IMR-90 (cell line): ENCODE measurements at regions not wholly inside any gene's neighbourhood (a gene's known extent, or its start where the extent isn't known, plus 50 kb on each side); places are given as distances from the start of the nearest gene placed in this dataset.

Experiments used
- ATAC-seq: fragments of 200-7000 bp; cut with Tn5 transposase; 2 replicates; pipeline ENCODE4 v1.9.1; 2020; ENCODE audit warnings: low read depth, mild to moderate bottlenecking, moderate library complexity
- BruUV-seq: library from RNA; stranded (reverse); fragments of 400-500 nt; replicated peaks from 2 replicates; lab custom pipeline; 2021; lab: Mats Ljungman, UMichigan
- CTCF ChIA-PET: fragments of 300-600 bp; formaldehyde crosslinking; extraction: SDS; loops from one replicate; lab custom pipeline; 2021; ENCODE audit warnings: antibody characterized with exemption; lab: Yijun Ruan, JAX
- POLR2A ChIA-PET: fragments of 300-600 bp; sonication (Branson Sonifier 250); formaldehyde crosslinking; loops from one replicate; lab custom pipeline; 2022; ENCODE audit warnings: antibody characterized with exemption; ENCODE audit not compliant: unreplicated experiment; lab: Charles Lee
- DNase-seq: peaks from one replicate; pipeline ENCODE4 v3.0.0; 2013
- H2AFZ ChIP-seq: replicated peaks from 2 replicates; pipeline ENCODE3; 2013; ENCODE audit warnings: low read length, mild to moderate bottlenecking; ENCODE audit not compliant: poor library complexity
- H2AK5ac ChIP-seq: 2 replicates; pipeline ENCODE4 v1.6.1; 2013; ENCODE audit warnings: low read depth, low read length, inconsistent platforms
- H2AK9ac ChIP-seq: replicated peaks from 2 replicates; pipeline ENCODE3; 2013; ENCODE audit warnings: mild to moderate bottlenecking, low read depth, low read length, moderate library complexity; ENCODE audit not compliant: poor library complexity
- H2BK120ac ChIP-seq: 2 replicates; pipeline ENCODE4 v1.6.1; 2013; ENCODE audit warnings: low read depth, low read length, inconsistent platforms
- H2BK15ac ChIP-seq: 3 replicates; pipeline ENCODE4 v1.6.1; 2013; ENCODE audit warnings: low read depth, low read length, inconsistent platforms
- H2BK20ac ChIP-seq: 2 replicates; pipeline ENCODE4 v1.6.1; 2013; ENCODE audit warnings: low read depth, mild to moderate bottlenecking, inconsistent platforms, low read length, moderate library complexity
- H2BK5ac ChIP-seq: 2 replicates; pipeline ENCODE4 v1.6.1; 2013; ENCODE audit warnings: mild to moderate bottlenecking, low read depth, low read length, inconsistent platforms; ENCODE audit not compliant: poor library complexity, severe bottlenecking
- H3K14ac ChIP-seq: replicated peaks from 2 replicates; pipeline ENCODE4 v1.6.1; 2013; ENCODE audit warnings: low read depth, low read length, inconsistent platforms
- H3K18ac ChIP-seq: 2 replicates; pipeline ENCODE4 v1.6.1; 2013; ENCODE audit warnings: low read depth, low read length, control low read depth
- H3K23ac ChIP-seq: 2 replicates; pipeline ENCODE4 v1.6.1; 2013; ENCODE audit warnings: low read depth, low read length, inconsistent platforms
- H3K27ac ChIP-seq: 2 replicates; pipeline ENCODE4 v1.5.1; 2013; ENCODE audit warnings: mild to moderate bottlenecking, control low read depth, low read length; ENCODE audit not compliant: insufficient read depth
- H3K27me3 ChIP-seq: 2 replicates; pipeline ENCODE4 v1.6.1; 2013; ENCODE audit warnings: low read length; ENCODE audit not compliant: control insufficient read depth, insufficient read depth
- H3K36me3 ChIP-seq: 2 replicates; pipeline ENCODE4 v1.6.1; 2013; ENCODE audit warnings: low read length, mixed read lengths; ENCODE audit not compliant: control insufficient read depth, insufficient read depth
- H3K4ac ChIP-seq: 2 replicates; pipeline ENCODE4 v1.6.1; 2013; ENCODE audit warnings: low read depth, low read length, inconsistent platforms
- H3K4me1 ChIP-seq: 2 replicates; pipeline ENCODE4 v1.6.1; 2013; ENCODE audit warnings: low read length, mixed read lengths; ENCODE audit not compliant: control insufficient read depth, insufficient read depth
- H3K4me2 ChIP-seq: 2 replicates; pipeline ENCODE4 v1.6.1; 2013; ENCODE audit warnings: low read depth, mild to moderate bottlenecking, control low read depth, low read length, moderate library complexity
- H3K4me3 ChIP-seq: 2 replicates; pipeline ENCODE4 v1.5.1; 2013; ENCODE audit warnings: low read depth, mild to moderate bottlenecking, control low read depth, low read length, moderate library complexity; ENCODE audit not compliant: insufficient read depth
- H3K56ac ChIP-seq: 2 replicates; pipeline ENCODE4 v1.6.1; 2013; ENCODE audit warnings: low read length, inconsistent platforms; ENCODE audit not compliant: insufficient read depth; ENCODE audit errors: extremely low read depth
- H3K79me1 ChIP-seq, 2 experiments: 2 replicates each; pipeline ENCODE4 v1.6.1; 2013; ENCODE audit warnings: low read length in 2 of 2, inconsistent platforms in 1 of 2, low read depth in 1 of 2
- H3K9ac ChIP-seq: 2 replicates; pipeline ENCODE4 v1.6.1; 2013; ENCODE audit warnings: low read depth, low read length, control low read depth
- H3K9me1 ChIP-seq: 2 replicates; pipeline ENCODE4 v1.6.1; 2013; ENCODE audit warnings: low read length, inconsistent platforms; ENCODE audit not compliant: insufficient read depth
- H3K9me3 ChIP-seq: 2 replicates; pipeline ENCODE4 v1.6.1; 2013; ENCODE audit warnings: low read length; ENCODE audit not compliant: control insufficient read depth, insufficient read depth
- H4K20me1 ChIP-seq: 2 replicates; pipeline ENCODE4 v1.6.1; 2013; ENCODE audit warnings: low read length, inconsistent platforms; ENCODE audit not compliant: insufficient read depth
- H4K5ac ChIP-seq: 2 replicates; pipeline ENCODE4 v1.6.1; 2013; ENCODE audit warnings: mild to moderate bottlenecking, low read depth, low read length, control low read depth
- H4K8ac ChIP-seq, 2 experiments: 2 replicates each; pipeline ENCODE4 v1.6.1; 2013; ENCODE audit warnings: low read depth in 2 of 2, low read length in 2 of 2, control low read depth in 1 of 2, inconsistent platforms in 1 of 2
- H4K91ac ChIP-seq: 2 replicates; pipeline ENCODE4 v1.6.1; 2013; ENCODE audit warnings: low read depth, low read length, inconsistent platforms; ENCODE audit not compliant: insufficient read depth
- BHLHE40 ChIP-seq: fragments of 150-350 bp; IDR thresholded peaks from 2 replicates; pipeline ENCODE4 v1.6.1; 2016; ENCODE audit warnings: mild to moderate bottlenecking, low read depth, low read length
- CTCF ChIP-seq: conservative IDR thresholded peaks from 2 replicates; pipeline ENCODE4 v1.5.1; 2012; ENCODE audit warnings: mild to moderate bottlenecking, low read depth, low read length, improper control_type of control experiment
- ELK1 ChIP-seq: fragments of 150-350 bp; IDR thresholded peaks from 2 replicates; pipeline ENCODE4 v1.6.1; 2016; ENCODE audit warnings: low read depth, mild to moderate bottlenecking, low read length, moderate library complexity, borderline replicate concordance
- MAFK ChIP-seq: IDR thresholded peaks from 2 replicates; pipeline ENCODE4 v1.6.1; 2012; ENCODE audit warnings: low read depth, low read length, improper control_type of control experiment
- MAZ ChIP-seq: IDR thresholded peaks from 2 replicates; pipeline ENCODE4 v1.6.1; 2012; ENCODE audit warnings: low read depth, mild to moderate bottlenecking, low read length, improper control_type of control experiment, moderate library complexity, borderline replicate concordance
- RCOR1 ChIP-seq: IDR thresholded peaks from 2 replicates; pipeline ENCODE4 v1.6.1; 2012; ENCODE audit warnings: mild to moderate bottlenecking, low read length, improper control_type of control experiment; ENCODE audit not compliant: insufficient replicate concordance
- USF2 ChIP-seq: fragments of 150-350 bp; IDR thresholded peaks from 2 replicates; pipeline ENCODE4 v1.6.1; 2017; ENCODE audit warnings: mild to moderate bottlenecking, antibody characterized with exemption, low read length, low read depth
- WGBS, 2 experiments: methylation state at CpG; one replicate each; pipeline versions ENCODE4 v1.1.5 to v1.1.7; 2013; ENCODE audit warnings: missing lambda C conversion rate in 2 of 2; ENCODE audit not compliant: insufficient read length in 1 of 2; ENCODE audit errors: extremely low coverage in 2 of 2; 5-methylcytosine and 5-hydroxymethylcytosine counted together
- dilution Hi-C: fragments of 300-500 bp; cut with HindIII; formaldehyde crosslinking; loops from one replicate; pipeline ENCODE4 v1.14.3; 2018; ENCODE audit warnings: low sequenced_read_pairs; ENCODE audit not compliant: unreplicated experiment
- in situ Hi-C: fragments of 300-500 bp; cut with MboI; formaldehyde crosslinking; loops from 3 replicates; pipeline ENCODE4 v1.14.3; 2019; ENCODE audit warnings: low sequenced_read_pairs, inconsistent platforms, mixed read lengths
- intact Hi-C: fragments of 100-400 bp; cut with micrococcal nuclease; formaldehyde crosslinking; loops from 2 replicates; pipeline ENCODE4 v1.10.0; 2022

- Histone ChIP-seq H3K4me1 (no peaks in the 10 kb centered on the region; the same call in 1 of the 2 replicates), H2BK120ac (no peak overlapping the region), H4K20me1 (no peaks in the 10 kb centered on the region), H2AFZ (no peak overlapping the region), H3K9ac (no peak overlapping the region), H2AK9ac (no peak overlapping the region), H3K4me2 (no peak overlapping the region), H3K14ac (no peak overlapping the region), H3K79me1 (no peaks in the 10 kb centered on the region), H3K9me3 (no peaks in the 10 kb centered on the region), H3K9me1 (no peaks in the 10 kb centered on the region; the same call in 1 of the 2 replicates), H2BK15ac (no peak overlapping the region), H4K5ac (no peak overlapping the region), H3K4ac (no peak overlapping the region), H2BK5ac (no peak overlapping the region), H3K18ac (no peak overlapping the region), H3K4me3 (no peak overlapping the region), H3K23ac (no peak overlapping the region), H2BK20ac (no peak overlapping the region), H3K56ac (no peak overlapping the region), H2AK5ac (no peak overlapping the region), H4K91ac (no peak overlapping the region), H4K8ac (no peak overlapping the region), H3K36me3 (no peaks in the 10 kb centered on the region), H3K27ac (no peak overlapping the region), H3K27me3 (peaks cover 3% of the 10 kb centered on the region; the same call in 1 of the 2 replicates)
- ChIA-PET CTCF (no interaction called here), POLR2A (no interaction called here)
- in situ Hi-C loops = no loop called here
- no TSS peak for BruUV-seq
- dilution Hi-C loops = no loop called here
- WGBS, 2 experiments = 100% methylated on average over 1 of the region's 7 CpGs; no CpG with 5 or more reads in 1 of the 2 experiments
- no peak for DNase-seq
- ATAC-seq = no peak
- TF ChIP-seq BHLHE40 = no peak
- no peak for TF ChIP-seq USF2
- TF ChIP-seq RCOR1 = no peak
- TF ChIP-seq MAZ = no peak
- TF ChIP-seq ELK1 = no peak
- no peak for TF ChIP-seq MAFK
- TF ChIP-seq CTCF = no peak
- intact Hi-C loops = no loop called here
These were observed 232.1 kb downstream of the TM9SF2 start for GRCh38 chr13:99733346-99733745.
